ENCODE measurements at regions not wholly inside any gene's neighbourhood (a gene's known extent, or its start where the extent isn't known, plus 50 kb on each side); places are given as distances from the start of the nearest gene placed in this dataset.
A peak's percentile ranks its signal among the peaks of the same experiment; 100 is the strongest.

GRCh38 chr7:155166108-155166507 lies 96.0 kb downstream of the HTR5A start:
- Histone ChIP-seq H4K20me1 (ENCODE audit: insufficient read depth) (no peaks in the 10 kb centered on the region), H3K9me2 (ENCODE audit: insufficient read depth) (no peaks in the 10 kb centered on the region), H2AFZ (no peak overlapping the region), H3K9me3 (ENCODE audit: low read depth) (no peaks in the 10 kb centered on the region), H3K27me3 (replicated peaks; ENCODE audit: insufficient read depth) (no peaks in the 10 kb centered on the region; the same call in 1 of the 2 replicates), H3F3A (ENCODE audit: insufficient read depth) (no peaks in the 10 kb centered on the region), H3K4me3 (no peak overlapping the region), H3K9ac (no peak overlapping the region), H3K36me3 (ENCODE audit: low read depth) (no peaks in the 10 kb centered on the region), H3K79me2 (ENCODE audit: insufficient read depth) (no peaks in the 10 kb centered on the region), H3K4me1 (ENCODE audit: insufficient read depth) (no peaks in the 10 kb centered on the region), H3K4me2 (ENCODE audit: unreplicated experiment) (no peak overlapping the region), H3K27ac (no peak overlapping the region)
- TF ChIP-seq EZH2phosphoT487 (IDR thresholded peaks at IDR 0.05; ENCODE audit: insufficient read depth, low read depth), result no peak
- TF ChIP-seq EZH2 (IDR thresholded peaks at IDR 0.05; ENCODE audit: insufficient read depth, poor library complexity, severe bottlenecking), result no peak
- in situ Hi-C loops (cut with MboI), result no loop called here
- no peak for DNase-seq
- 48 to 53% methylated on average over 11 of the region's 11 CpGs for WGBS, 2 experiments (ENCODE audit: low coverage in 1 of 2, low lambda C conversion rate in 2 of 2, missing lambda C conversion rate in 2 of 2)

DNA sequence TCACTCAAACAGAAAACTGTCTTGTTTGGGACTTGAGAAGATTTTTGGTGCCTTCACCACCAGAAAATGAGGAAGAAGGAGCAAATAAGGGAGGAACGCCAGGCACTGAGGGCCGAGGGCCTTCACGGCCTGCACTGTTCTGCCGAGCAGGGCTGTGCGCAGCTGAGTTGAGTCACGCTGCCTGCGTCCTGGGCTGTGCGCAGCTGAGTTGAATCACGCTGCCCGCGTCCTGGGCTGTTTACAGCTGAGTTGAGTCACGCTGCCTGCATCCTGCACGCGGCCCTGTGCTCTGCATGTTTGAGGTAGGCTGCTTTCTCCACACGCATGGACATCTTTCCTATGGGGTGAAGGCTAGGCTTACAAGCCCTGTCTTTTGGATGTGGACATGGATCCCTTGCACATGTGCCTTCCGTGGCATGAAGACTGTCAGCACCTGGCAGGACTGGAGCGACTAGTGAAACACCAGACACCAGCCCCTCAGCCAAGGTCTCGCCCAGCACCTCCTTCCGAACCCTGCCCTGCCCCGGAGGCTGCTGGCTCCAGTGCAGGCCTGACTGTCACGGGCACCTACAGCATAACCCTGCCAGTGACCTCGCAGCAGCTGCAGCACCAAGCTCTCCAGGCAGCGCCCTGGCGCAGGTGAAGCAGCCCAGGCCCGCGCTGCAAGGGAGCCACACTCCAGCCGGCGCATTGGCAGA lies 96.7 kb downstream of the HTR5A start:
- no peak overlapping the region for H3K4me3 ChIP-seq
- H3K4me2 ChIP-seq (ENCODE audit: unreplicated experiment), result no peak overlapping the region
- H3K9ac ChIP-seq, result no peak overlapping the region
- no peaks in the 10 kb centered on the region for H3K36me3 ChIP-seq (ENCODE audit: low read depth)
- no peaks in the 10 kb centered on the region for H3K4me1 ChIP-seq (ENCODE audit: insufficient read depth)
- no peaks in the 10 kb centered on the region for H3K9me3 ChIP-seq (ENCODE audit: low read depth)
- H3K9me2 ChIP-seq (ENCODE audit: insufficient read depth), result no peaks in the 10 kb centered on the region
- 54 to 55% methylated on average over 26 to 28 of the region's 28 CpGs for WGBS, 2 experiments (ENCODE audit: low coverage in 1 of 2, low lambda C conversion rate in 2 of 2, missing lambda C conversion rate in 2 of 2)
- TF ChIP-seq EZH2 (IDR thresholded peaks at IDR 0.05; ENCODE audit: insufficient read depth, poor library complexity, severe bottlenecking) (no peak), EZH2phosphoT487 (IDR thresholded peaks at IDR 0.05; ENCODE audit: insufficient read depth, low read depth) (no peak)
- H3K79me2 ChIP-seq (ENCODE audit: insufficient read depth), result no peaks in the 10 kb centered on the region
- H2AFZ ChIP-seq, result no peak overlapping the region
- no peak overlapping the region for H3K27ac ChIP-seq
- DNase-seq, result peak; percentile 48
- H3F3A ChIP-seq (ENCODE audit: insufficient read depth), result no peaks in the 10 kb centered on the region
- in situ Hi-C loops (cut with MboI), result no loop called here
- H4K20me1 ChIP-seq (ENCODE audit: insufficient read depth), result no peaks in the 10 kb centered on the region
- H3K27me3 ChIP-seq (replicated peaks; ENCODE audit: insufficient read depth), result no peaks in the 10 kb centered on the region

DNA sequence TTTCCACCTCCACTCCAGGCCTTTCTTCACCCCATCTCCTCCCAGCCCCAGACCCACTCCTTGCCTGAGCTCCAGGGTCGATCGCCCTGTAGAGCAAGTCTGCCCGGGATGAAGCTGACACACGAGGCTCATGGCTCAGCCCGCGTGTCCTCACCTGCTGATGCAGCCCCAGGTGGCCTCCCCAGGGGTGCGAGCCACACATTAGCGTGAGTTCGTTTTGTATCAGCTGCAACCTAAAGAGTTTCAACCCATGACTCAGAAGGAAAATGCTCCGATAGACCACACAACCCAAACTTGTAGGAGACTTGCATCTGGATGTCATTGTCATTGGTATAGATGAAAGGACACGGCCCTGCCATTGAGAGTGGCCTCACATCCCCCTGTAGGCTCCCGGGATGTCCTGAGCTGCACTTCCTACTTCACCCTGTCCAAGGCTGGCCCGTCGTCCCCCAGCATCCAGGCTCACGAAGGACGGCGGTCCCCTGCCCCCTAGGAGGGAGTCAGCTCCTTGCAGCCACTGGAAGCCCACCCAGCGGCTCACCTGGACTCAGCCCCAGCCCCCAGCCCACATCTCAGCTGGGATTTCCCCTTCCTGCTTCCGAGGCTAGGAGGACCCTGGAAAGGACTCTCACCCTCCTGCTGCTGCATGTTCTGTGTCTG lies 97.7 kb downstream of the HTR5A start:
- H3K9me3 ChIP-seq (ENCODE audit: low read depth), result no peaks in the 10 kb centered on the region
- H2AFZ ChIP-seq, result no peak overlapping the region
- no peak for DNase-seq
- no peaks in the 10 kb centered on the region for H3F3A ChIP-seq (ENCODE audit: insufficient read depth)
- H3K27me3 ChIP-seq (replicated peaks; ENCODE audit: insufficient read depth), result no peaks in the 10 kb centered on the region
- H3K79me2 ChIP-seq (ENCODE audit: insufficient read depth), result no peaks in the 10 kb centered on the region
- in situ Hi-C loops (cut with MboI), result no loop called here
- H4K20me1 ChIP-seq (ENCODE audit: insufficient read depth), result no peaks in the 10 kb centered on the region
- WGBS, 2 experiments (ENCODE audit: low coverage in 1 of 2, low lambda C conversion rate in 2 of 2, missing lambda C conversion rate in 2 of 2), result 55 to 57% methylated on average over 17 of the region's 19 CpGs
- H3K4me1 ChIP-seq (ENCODE audit: insufficient read depth), result no peaks in the 10 kb centered on the region
- no peak overlapping the region for H3K9ac ChIP-seq
- no peak overlapping the region for H3K27ac ChIP-seq
- TF ChIP-seq EZH2 (IDR thresholded peaks at IDR 0.05; ENCODE audit: insufficient read depth, poor library complexity, severe bottlenecking) (no peak), EZH2phosphoT487 (IDR thresholded peaks at IDR 0.05; ENCODE audit: insufficient read depth, low read depth) (no peak)
- H3K36me3 ChIP-seq (ENCODE audit: low read depth), result no peaks in the 10 kb centered on the region
- no peaks in the 10 kb centered on the region for H3K9me2 ChIP-seq (ENCODE audit: insufficient read depth)
- H3K4me3 ChIP-seq, result no peak overlapping the region
- no peak overlapping the region for H3K4me2 ChIP-seq (ENCODE audit: unreplicated experiment)

DNA sequence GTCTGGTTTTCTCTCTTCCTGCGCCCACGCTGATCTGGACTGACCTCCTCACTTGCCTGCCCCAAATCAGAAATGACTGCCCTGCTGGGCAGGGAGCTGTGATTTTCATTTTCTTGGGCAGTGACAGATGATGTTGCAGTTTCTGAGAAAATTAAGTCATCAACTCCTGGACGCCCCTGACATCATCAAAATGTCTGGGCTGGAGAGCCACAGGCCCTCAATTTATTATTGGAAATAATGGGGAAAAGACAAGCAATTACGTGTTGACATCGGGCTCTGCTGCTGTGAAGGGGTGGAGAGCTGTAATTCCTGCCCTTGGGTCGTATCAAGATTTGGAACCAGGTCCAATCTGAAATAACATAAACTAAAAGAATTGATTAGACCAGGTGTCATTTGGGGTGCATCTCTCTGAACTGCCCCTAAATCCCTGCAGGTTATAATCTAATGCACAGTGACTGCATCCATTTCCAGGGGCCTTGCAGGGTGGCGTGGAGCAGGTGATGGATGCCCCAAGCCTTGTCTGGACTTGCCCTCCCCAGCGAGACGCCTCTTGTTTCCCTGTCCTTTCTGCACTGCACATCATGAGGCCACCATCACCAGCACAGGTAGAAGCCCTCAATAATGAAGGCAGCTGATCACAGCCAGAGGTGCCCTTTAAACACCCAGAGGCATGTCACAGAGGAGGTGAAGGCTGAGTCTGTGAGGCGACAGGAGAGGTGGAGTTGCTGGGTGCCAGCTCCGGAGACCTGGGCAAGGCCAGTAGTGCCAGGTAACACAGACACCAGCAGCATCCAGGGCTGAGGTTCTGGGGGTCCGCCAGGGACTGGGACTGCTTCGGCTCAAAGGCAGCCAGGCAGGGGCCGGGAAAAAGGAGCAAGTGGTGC lies 98.7 kb downstream of the HTR5A start:
- TF ChIP-seq EZH2 (IDR thresholded peaks at IDR 0.05; ENCODE audit: insufficient read depth, poor library complexity, severe bottlenecking) (no peak), EZH2phosphoT487 (IDR thresholded peaks at IDR 0.05; ENCODE audit: insufficient read depth, low read depth) (no peak)
- DNase-seq, result no peak
- 36 to 40% methylated on average over 14 of the region's 14 CpGs for WGBS, 2 experiments (ENCODE audit: low coverage in 1 of 2, low lambda C conversion rate in 2 of 2, missing lambda C conversion rate in 2 of 2)
- no peak overlapping the region for H3K4me2 ChIP-seq (ENCODE audit: unreplicated experiment)
- H3K79me2 ChIP-seq (ENCODE audit: insufficient read depth), result no peaks in the 10 kb centered on the region
- in situ Hi-C loops (cut with MboI), result no loop called here
- H3K9me3 ChIP-seq (ENCODE audit: low read depth), result no peaks in the 10 kb centered on the region
- H4K20me1 ChIP-seq (ENCODE audit: insufficient read depth), result no peaks in the 10 kb centered on the region
- H3K27ac ChIP-seq, result no peak overlapping the region
- H3K9me2 ChIP-seq (ENCODE audit: insufficient read depth), result no peaks in the 10 kb centered on the region
- no peaks in the 10 kb centered on the region for H3K36me3 ChIP-seq (ENCODE audit: low read depth)
- H3K27me3 ChIP-seq (replicated peaks; ENCODE audit: insufficient read depth), result peaks cover 3% of the 10 kb centered on the region; the same call in 1 of the 2 replicates
- no peak overlapping the region for H3K4me3 ChIP-seq
- H3K4me1 ChIP-seq (ENCODE audit: insufficient read depth), result no peaks in the 10 kb centered on the region
- no peak overlapping the region for H3K9ac ChIP-seq
- H2AFZ ChIP-seq, result no peak overlapping the region
- H3F3A ChIP-seq (ENCODE audit: insufficient read depth), result no peaks in the 10 kb centered on the region

Data from GM23248 (cell line).